ENCODE measurements at regions not wholly inside any gene's neighbourhood (a gene's known extent, or its start where the extent isn't known, plus 50 kb on each side); places are given as distances from the start of the nearest gene placed in this dataset.

GRCh38 chr18:78540636-78541529 is 438.7 kb upstream of the SALL3 start:
- Histone ChIP-seq H3K79me2 (ENCODE audit: low read length) (no peaks in the 10 kb centered on the region), H3K9ac (ENCODE audit: low read length) (no peak overlapping the region), H3K27ac (ENCODE audit: low read length) (no peak overlapping the region), H3K27me3 (ENCODE audit: low read depth, low read length) (no peaks in the 10 kb centered on the region), H3K9me3 (ENCODE audit: insufficient read depth, low read length) (no peaks in the 10 kb centered on the region; the same call in 1 of the 2 replicates), H3K4me3 (ENCODE audit: low read length) (no peak overlapping the region), H4K20me1 (ENCODE audit: insufficient read depth, low read length) (no peaks in the 10 kb centered on the region), H3K4me1 (ENCODE audit: low read length) (no peaks in the 10 kb centered on the region), H3K4me2 (ENCODE audit: low read length) (no peak overlapping the region), H3K36me3 (replicated peaks; ENCODE audit: low read depth, low read length) (no peaks in the 10 kb centered on the region), H2AFZ (ENCODE audit: low read depth, low read length) (no peak overlapping the region)
- TF ChIP-seq EZH2phosphoT487 (IDR thresholded peaks at IDR 0.05; ENCODE audit: low read depth) (no peak), CTCF (IDR thresholded peaks at IDR 0.05; ENCODE audit: low read depth, low read length) (no peak)

- Histone ChIP-seq H3K4me2 (ENCODE audit: low read length) (no peak overlapping the region), H3K27me3 (ENCODE audit: low read depth, low read length) (no peaks in the 10 kb centered on the region), H3K4me3 (ENCODE audit: low read length) (no peak overlapping the region), H3K4me1 (ENCODE audit: low read length) (no peaks in the 10 kb centered on the region), H3K27ac (ENCODE audit: low read length) (no peak overlapping the region), H3K9me3 (ENCODE audit: insufficient read depth, low read length) (no peaks in the 10 kb centered on the region; the same call in 1 of the 2 replicates), H3K36me3 (replicated peaks; ENCODE audit: low read depth, low read length) (no peaks in the 10 kb centered on the region), H3K9ac (ENCODE audit: low read length) (no peak overlapping the region), H4K20me1 (ENCODE audit: insufficient read depth, low read length) (no peaks in the 10 kb centered on the region), H2AFZ (ENCODE audit: low read depth, low read length) (no peak overlapping the region), H3K79me2 (ENCODE audit: low read length) (no peaks in the 10 kb centered on the region)
- TF ChIP-seq CTCF (IDR thresholded peaks at IDR 0.05; ENCODE audit: low read depth, low read length) = no peak
- no peak for TF ChIP-seq EZH2phosphoT487 (IDR thresholded peaks at IDR 0.05; ENCODE audit: low read depth)
Observed at GRCh38 chr18:78542204-78542603, 437.4 kb upstream of the SALL3 start.

- Histone ChIP-seq H3K9ac (ENCODE audit: low read length) (no peak overlapping the region), H3K9me3 (ENCODE audit: insufficient read depth, low read length) (no peaks in the 10 kb centered on the region; the same call in 1 of the 2 replicates), H3K36me3 (replicated peaks; ENCODE audit: low read depth, low read length) (no peaks in the 10 kb centered on the region), H3K27me3 (ENCODE audit: low read depth, low read length) (no peaks in the 10 kb centered on the region), H2AFZ (ENCODE audit: low read depth, low read length) (no peak overlapping the region), H3K4me2 (ENCODE audit: low read length) (no peak overlapping the region), H3K79me2 (ENCODE audit: low read length) (no peaks in the 10 kb centered on the region), H3K4me1 (ENCODE audit: low read length) (no peaks in the 10 kb centered on the region), H4K20me1 (ENCODE audit: insufficient read depth, low read length) (no peaks in the 10 kb centered on the region), H3K4me3 (ENCODE audit: low read length) (no peak overlapping the region), H3K27ac (ENCODE audit: low read length) (no peak overlapping the region)
- TF ChIP-seq EZH2phosphoT487 (IDR thresholded peaks at IDR 0.05; ENCODE audit: low read depth) (no peak), CTCF (IDR thresholded peaks at IDR 0.05; ENCODE audit: low read depth, low read length) (no peak)
Observed at GRCh38 chr18:78543201-78543725, 436.4 kb upstream of the SALL3 start.

- Histone ChIP-seq H4K20me1 (ENCODE audit: insufficient read depth, low read length) (no peaks in the 10 kb centered on the region), H3K4me1 (ENCODE audit: low read length) (no peaks in the 10 kb centered on the region), H3K27ac (ENCODE audit: low read length) (no peak overlapping the region), H3K9me3 (ENCODE audit: insufficient read depth, low read length) (peaks cover 12% of the 10 kb centered on the region), H3K4me2 (ENCODE audit: low read length) (no peak overlapping the region), H3K79me2 (ENCODE audit: low read length) (no peaks in the 10 kb centered on the region), H2AFZ (ENCODE audit: low read depth, low read length) (no peak overlapping the region), H3K9ac (ENCODE audit: low read length) (no peak overlapping the region), H3K36me3 (replicated peaks; ENCODE audit: low read depth, low read length) (no peaks in the 10 kb centered on the region), H3K27me3 (ENCODE audit: low read depth, low read length) (no peaks in the 10 kb centered on the region), H3K4me3 (ENCODE audit: low read length) (no peak overlapping the region)
- no peak for TF ChIP-seq EZH2phosphoT487 (IDR thresholded peaks at IDR 0.05; ENCODE audit: low read depth)
- TF ChIP-seq CTCF (IDR thresholded peaks at IDR 0.05; ENCODE audit: low read depth, low read length) = no peak
Observed at GRCh38 chr18:78546281-78546680, 433.3 kb upstream of the SALL3 start.
